SU-DHL-6 (cell line): ENCODE measurements at regions not wholly inside any gene's neighbourhood (a gene's known extent, or its start where the extent isn't known, plus 50 kb on each side); places are given as distances from the start of the nearest gene placed in this dataset.

Source experiments
- CTCF ChIP-seq: fragments of 200-600 bp; sonication (generic); IDR thresholded peaks from one replicate; pipeline ENCODE4 v1.5.1; 2017; ENCODE audit warnings: antibody characterized with exemption, mild to moderate bottlenecking, low read length, moderate library complexity; ENCODE audit not compliant: insufficient read depth, poor library complexity, severe bottlenecking
- EZH2phosphoT487 ChIP-seq: fragments of 200-600 bp; sonication (generic), shearing (Covaris generic); conservative IDR thresholded peaks from 2 replicates; pipeline ENCODE4 v1.6.1; 2018; ENCODE audit warnings: mild to moderate bottlenecking, antibody characterized with exemption, low read length, moderate library complexity, mixed read lengths

DNA sequence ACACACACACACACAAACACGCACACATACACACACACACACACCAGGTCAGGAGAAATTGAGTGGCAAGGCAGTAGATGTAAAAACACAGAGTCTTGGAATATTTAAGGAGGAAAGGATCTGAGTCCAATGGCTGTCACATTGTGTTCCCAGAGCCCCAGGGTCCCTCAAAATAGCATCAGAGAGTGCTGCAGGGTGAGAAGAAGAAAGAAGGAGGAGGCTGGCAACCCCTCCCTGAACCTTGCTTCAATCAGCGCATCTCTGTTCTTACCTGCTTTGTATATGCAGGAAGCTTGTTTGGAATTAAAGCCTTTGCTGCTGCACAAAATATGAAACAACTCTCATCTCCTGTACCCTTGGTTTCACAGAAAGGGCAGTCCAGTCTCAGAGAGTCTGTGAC is 406.5 kb downstream of the MIAT start:
- no peak for TF ChIP-seq CTCF
- no peak for TF ChIP-seq EZH2phosphoT487
